ENCODE measurements at regions not wholly inside any gene's neighbourhood (a gene's known extent, or its start where the extent isn't known, plus 50 kb on each side); places are given as distances from the start of the nearest gene placed in this dataset.

DNA sequence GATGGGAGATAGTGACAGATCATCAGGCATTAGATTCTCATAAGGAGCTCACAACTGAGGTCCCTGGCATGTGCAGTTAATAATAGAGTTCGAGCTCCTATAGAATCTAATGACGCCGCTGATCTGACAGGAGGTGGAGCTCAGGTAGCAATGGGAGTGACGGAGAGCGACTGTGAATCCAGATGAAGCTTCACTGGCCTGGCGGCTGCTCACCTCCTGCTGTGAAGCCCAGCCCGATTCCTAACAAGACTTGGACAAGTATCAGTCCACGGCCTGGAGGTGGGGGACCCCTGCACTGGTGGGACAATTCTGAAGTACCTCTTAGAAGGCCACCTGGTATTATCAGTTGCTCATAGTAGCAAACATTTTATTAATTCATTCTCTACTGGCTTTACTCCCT is 377.9 kb upstream of the ITGA1 start:
- DNase-seq: no peak

DNA sequence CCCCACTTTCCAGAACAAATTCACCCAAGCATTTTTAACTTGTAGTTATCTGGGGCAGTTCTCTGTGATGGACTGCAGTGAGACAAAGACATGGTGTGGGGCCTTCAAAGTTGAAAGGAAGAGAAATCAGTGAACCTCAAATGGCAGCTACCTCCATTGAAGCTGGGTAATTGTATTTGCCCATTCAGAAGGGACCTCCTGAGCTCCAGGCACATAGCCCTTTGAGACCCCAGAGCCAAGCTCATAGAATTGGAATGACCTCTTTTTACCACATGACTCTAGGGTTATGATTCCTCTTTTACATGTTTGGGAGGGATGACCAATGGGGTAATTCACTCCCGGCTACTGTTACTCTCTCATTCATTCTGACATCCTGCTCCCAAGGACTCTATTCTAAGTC is 368.4 kb upstream of the ITGA1 start:
- DNase-seq: no peak

DNA sequence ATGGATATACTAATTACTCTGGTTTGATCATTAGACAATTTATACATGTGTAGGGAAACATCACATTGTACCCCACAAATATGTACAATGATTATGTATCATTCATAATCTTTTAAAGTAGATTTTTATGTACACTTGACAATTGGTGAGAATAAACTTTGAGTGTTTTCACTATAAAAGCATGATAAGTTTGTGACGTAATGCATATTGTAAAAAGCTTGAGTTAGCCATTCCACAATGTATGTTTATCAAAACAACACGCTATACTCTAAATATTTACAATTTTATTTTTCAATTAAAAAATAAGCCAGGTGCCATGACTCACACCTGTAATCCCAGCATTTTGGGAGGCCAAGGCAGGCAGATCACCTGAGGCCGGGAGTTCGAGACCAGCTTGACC is 360.1 kb upstream of the ITGA1 start:
- no peak for DNase-seq

DNA sequence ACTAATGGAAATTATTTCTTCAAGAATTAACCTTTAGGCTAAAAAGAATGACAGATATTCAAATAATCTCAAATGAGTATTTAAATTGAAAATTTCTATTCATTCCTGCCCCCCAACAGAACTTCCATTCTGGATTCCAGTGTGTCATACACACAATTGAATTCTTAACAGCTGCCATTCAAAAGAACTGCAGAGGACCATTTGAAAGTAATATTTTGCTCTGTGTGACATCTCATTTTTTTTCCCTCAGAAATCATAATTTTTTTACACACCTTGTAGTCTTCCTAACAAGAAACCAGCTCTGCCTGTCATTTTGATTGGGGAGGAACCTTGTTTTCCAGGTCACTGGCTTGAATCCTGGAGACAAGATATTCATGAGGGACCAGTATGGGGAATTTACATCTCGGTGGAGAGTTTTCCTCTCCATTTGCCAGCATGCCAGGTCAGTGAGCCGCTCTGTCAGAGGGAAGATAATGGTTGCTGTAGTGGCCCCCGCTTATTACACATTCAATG is 358.7 kb upstream of the ITGA1 start:
- DNase-seq: no peak

DNA sequence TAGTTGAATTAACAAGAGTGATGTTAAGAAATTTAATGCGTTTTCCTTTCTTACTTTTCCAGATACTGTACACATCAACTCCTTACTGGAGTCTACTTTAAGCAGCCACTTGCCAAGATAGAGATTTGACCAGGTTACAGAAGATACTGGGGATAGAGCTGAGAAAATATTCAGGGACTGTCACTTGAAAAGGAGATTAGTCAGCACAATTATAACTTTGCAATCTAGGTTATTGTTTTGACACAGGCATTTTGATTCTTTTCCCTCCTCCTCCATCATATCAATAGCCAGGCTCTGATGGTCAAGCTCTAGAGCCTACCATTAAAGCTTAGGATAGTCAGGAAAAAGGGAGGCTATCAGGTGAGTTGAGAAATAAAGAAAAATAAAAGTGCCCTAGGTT is 345.9 kb upstream of the ITGA1 start:
- DNase-seq: no peak

DNA sequence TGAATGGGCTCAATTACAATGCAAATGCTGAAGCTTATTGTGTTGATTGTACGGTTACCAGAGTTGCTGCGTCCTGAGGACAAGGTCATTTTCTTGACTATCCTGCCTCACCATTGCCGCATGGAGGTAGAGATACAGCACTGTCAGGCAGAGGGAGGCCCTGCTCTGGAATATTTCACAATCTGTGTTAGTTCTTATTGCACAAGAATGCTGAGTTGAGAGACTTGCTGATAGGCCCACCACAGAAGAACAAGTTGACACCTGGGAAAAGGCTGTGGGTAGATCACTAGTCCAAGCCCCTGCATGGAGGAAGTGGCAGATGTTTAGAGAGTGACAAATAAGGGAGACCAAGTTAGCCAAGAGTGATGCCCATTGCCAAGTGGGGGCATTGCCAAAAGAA is 344.5 kb upstream of the ITGA1 start:
- DNase-seq: no peak

DNA sequence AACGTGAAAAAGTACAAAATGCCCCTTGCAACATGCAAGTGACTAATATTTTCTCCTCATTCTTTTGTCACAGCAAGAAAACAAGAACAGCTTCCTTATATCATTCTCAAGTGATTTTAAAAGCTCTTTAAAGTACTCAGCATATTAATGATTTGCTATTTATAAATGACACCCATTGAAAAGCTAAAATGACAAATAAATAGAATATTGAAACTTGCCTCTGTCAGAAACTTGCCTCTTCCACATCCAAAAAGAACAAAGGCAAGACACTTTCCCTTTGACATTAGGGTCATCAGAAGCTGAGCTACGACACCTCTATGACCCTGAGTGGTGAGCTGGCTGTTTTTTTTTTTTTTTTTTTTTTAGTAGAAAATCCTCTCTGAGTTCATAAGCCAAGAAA is 339.6 kb upstream of the ITGA1 start:
- DNase-seq: no peak

DNA sequence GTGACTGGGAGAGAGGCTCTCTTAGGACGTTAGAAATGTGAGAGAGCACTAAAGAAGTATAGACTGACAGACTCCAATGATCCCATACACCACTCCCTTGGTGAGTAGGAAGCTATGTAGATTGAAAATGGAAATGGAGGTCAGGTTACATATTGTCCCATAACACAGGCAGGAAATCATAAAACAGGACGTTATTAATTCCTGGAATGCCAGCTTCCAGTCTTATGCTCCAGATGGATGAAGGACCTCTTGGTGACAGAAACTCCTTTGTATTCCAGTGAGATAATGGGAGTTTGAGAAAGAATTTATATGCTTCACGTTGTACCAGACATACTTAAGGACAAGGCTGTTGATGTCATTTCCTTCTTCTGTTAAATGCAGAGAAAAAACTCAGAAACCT is 338.2 kb upstream of the ITGA1 start:
- no peak for DNase-seq

DNA sequence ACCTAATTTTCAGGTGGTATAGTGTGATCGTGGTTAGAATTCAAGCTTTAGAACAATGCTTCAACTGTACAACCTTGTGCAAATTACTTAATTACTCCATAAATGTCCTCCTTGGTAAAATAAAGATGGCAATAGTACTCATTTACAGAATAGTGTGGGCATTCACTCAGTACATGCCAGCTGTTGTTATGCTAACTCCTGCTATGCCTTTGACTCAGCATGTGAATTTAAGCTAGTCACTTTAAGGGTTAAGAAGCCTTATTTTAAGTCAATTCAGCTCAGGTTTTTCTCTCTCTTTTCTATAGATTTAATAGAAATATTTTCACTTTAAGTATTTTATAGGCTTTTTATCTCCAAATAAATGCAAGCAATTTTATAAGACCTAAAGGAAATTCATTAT is 335.6 kb upstream of the ITGA1 start:
- no peak for DNase-seq

DNA sequence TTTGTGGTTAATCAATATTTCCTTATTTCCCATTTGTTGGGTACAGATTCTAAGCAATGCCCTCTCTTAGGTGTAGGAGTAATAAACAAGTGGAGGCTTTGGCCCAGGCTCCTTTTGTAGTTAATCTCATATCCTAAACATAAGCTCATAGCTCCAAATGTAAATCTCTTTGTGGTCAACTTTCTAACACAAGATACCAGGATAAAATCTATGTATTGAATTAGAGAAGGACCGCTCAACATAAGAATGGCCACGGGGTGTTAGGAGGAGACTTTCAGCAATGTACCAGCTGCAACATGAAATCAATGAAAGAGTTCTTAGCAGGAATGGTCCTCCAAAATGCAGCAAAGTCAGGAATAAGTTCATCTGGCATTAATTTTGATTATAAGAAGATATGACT is 334.5 kb upstream of the ITGA1 start:
- DNase-seq: no peak

DNA sequence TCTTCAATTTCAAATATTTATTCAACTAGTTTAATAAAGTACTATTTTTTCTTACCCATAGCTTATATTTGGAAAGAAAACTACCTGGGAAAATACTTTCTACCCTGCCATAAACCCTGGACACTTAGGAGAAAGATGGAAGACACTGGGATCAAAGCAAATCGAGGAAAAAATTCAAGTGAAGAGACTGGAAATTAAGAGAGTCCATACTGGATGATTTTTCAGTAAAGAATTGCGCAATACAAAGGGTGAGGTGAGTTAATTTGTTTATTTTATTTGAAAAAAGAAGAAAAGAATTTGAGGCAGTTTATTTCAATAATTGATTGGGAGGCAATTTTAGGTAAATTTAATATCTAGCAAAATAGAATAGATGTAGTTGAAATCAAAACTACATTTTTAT is 331.8 kb upstream of the ITGA1 start:
- no peak for DNase-seq

DNA sequence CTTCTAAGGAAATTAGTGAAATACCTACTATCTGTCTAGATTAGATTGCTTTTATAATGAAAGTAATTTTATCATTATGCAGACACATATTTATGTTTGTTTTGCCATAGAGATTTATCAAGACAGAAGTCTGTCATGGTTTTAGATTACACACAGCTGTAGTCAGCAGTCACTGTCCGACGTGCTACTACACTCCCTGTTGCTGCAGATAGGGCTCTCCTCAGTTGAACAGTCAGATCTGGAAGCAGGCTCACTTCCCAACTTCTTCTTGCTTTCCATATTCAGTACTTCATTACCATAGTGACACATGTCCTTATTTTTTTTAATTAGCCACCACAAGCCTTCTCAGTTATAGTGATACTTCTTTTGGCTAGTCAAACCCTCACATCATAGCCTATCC is 329.9 kb upstream of the ITGA1 start:
- DNase-seq: peak; percentile 53

DNA sequence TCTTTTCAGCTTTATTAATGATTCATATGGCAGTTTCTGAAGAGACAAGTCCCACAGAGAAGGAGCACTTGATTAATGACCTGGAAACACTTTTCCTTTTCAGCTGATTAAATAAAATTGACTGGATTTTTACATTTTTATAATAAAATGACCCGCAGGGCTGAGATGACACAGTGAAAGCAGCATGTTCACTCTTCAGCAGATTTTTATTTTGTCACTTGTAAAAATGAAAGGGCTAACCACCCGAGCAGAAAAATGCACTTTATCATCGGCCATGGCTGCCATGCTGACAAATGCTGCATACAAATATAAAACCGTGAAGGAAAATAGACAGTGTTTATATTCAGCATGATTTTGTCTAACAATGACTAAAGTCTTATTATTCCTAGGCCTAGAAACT is 321.6 kb upstream of the ITGA1 start:
- no peak for DNase-seq

DNA sequence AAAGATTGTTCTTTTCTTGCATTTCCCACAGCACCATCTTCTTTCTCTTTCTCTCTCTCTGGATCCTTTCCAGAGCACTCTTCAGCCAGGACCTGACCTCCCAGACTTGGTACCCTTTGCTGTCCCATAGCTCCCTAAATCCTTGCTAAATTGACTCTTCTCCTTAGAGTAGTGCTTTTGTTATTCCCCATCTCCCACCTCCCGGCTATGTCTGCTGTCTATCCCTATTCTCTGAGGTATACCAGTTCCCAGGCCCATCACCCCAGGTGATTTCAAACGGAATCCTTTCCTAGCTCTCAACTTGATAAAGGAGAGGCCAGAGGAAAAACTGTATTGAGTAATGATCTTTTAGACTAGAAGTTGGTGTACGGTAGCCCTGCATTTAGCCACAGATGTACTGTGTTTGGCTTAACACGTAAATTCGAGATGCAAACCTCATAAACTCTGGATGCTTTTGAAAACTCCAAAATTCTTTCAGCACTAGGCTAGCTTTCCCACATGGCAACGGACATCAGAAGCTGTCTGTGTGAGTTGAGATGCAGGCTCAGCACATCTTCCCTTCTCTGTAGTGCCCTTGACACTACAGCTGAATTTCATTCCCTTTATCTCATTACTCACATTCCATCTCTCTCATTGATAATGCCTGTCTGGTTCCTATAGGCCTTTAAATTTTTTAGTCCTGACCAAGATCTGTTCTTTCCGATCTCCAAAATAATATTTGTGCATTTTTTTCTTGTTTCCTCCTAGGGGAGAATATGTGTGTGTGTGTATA is 320.8 kb upstream of the ITGA1 start:
- no peak for DNase-seq

DNA sequence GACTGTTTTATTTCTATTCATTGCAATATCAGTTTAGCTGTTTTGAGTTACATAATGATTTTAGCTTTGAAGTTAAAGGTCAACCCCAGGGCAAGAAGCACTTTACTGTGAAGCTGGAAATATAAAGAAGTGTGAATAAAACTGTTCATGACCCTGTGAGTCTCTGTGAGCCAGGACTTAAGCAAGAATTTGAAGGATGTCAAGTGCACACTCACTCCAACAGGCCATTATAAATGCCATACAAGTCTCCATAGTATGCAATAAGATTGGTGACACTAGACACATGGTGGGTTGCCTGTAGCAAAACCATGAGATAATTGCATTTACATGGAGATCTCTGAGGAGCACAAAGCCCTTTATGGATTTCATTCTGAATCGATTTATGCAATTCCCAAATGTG is 318.7 kb upstream of the ITGA1 start:
- DNase-seq: peak; percentile 72

DNA sequence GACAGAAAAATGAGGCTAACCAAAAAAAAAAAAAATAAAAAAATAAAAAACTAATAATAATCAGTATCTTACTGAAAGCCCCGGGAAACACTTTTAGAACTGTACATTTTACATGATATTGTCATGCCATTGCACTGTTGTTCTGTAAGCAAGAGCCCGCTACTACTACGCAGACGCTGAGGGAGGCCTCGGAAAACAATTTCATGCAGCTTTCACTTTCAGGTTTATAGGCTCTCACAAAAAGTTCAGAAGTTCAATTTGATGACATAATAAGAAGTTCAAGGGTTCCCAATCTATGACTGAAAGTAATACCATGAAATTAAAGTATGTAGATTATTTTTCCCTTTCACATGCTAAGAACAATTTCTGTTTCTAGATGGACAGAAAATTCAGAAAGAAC is 318.3 kb upstream of the ITGA1 start:
- DNase-seq: peak; percentile 42

DNA sequence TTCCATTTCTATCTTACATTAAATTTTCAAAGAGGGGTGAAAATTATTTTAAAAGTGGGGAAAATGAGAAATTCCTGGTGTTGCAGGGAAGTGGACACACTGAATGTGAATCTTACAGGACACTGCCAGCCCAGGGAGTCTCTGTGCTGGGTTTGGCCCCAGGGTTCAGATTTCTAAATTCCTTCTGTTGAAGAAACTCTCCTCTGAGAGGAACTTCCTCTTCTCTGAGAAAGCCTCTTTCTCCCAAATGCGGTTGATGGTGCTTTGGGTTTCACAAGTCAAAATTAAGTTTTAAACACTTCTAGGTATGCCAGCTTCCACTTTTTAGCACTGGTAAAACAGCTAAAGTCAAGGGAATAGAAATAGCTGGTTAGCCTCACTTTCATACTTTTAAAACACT is 317.9 kb upstream of the ITGA1 start:
- peak; percentile 11 for DNase-seq

DNA sequence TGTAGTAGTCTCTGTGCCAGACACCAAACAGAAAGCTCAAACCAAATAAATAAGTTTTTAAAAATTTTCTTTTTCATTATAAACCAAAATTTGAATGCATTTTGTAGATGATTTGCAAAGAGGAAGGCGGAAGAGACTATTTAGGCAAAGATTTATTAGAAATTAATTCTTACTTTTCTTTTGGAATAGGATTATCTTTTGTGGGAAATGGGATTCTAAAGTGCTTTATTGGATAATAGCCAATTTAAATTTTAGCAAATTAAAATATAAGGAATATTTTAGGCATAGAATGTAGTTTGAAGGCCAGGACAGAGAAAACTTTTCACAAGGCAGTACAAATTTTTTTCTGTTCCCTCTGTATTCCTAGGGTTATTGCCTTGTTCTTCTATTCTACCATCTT is 311.4 kb upstream of the ITGA1 start:
- no peak for DNase-seq

DNA sequence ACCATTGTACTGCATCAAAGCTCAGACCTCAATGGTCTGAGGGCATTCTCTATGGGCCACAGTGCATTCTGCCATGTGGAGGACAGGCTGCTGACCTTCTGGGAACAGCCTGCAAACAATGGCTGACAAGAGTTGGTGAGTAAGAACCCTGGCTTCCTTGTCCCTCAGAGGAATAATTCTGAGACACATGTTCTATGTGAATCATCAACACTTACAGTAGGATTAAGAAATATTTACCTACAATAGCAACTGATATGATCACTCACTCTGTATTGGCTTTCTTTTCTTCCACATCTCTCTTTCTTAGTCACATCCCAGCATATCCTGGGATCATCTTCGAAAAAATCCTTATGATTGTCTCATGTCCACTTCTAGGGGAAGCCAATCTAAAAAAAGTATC is 306.5 kb upstream of the ITGA1 start:
- no peak for DNase-seq

DNA sequence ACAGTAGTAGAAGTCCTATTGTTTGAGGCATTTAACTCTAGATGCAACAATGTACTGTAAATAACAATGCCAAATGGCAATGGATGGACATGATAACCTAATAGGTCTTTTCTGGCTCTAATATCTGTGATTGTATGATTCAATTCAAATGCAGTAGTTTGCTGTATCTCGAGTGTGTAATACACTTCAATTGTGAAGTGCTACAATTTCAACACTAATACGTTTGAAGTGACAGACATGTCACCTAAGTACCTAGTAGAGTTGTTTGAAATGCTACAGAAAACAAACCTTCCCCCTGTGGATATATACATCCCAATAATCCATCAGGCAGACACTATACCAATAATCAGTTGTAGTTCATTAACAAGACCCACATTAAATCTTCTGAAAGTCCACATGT is 305.9 kb upstream of the ITGA1 start:
- no peak for DNase-seq

DNA sequence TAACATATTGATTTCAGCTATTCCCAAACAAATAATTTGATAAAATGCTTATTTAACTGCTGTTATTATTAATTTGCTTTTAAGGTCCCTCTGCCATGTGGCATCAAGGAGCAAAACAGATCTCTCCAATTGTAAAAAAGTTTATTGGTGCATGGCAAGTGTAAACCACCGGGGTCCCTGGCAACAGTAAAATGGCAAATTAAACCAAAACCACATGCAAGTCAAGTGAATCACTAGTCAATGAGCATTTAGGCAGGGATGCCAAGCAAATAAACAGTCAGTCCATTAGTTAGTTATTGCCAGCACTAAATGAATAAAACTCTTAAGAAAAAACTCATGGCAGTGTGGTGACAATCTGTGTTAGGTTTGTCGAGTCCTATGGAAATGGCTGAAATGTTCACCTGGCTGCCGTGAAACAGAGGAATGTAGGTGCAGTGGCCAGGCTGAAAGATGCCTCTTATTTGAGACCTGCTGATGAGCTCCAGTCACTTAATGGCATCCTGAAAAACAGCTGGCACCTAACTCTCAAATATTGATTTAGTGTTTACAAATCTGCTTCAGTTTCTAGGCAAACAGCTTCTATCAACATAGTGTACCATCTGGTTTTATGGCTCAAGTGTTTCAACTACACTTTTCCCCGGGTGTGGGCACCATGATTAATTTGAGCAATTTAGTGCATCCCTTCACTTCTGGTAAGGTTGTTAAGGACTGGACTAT is 296.5 kb upstream of the ITGA1 start:
- DNase-seq: no peak

DNA sequence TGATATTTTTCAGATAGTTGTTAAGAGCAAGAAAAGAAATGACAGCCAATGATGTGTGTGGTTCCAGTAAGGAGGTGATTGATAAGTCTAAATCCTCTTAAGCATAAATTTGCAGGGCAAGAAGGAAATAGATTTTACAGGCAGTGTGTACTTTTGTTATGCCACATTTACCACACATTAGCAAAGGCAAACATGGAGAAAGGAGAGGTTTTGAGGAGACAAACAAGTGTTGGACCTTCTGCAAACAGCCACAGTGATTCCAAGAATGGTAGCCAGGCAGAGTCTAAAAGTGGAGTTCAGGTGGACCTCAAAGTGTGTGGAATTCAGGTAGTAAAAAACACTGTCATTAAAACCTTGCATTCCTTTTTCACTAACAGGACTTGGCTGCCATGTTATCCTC is 295.9 kb upstream of the ITGA1 start:
- DNase-seq: no peak

DNA sequence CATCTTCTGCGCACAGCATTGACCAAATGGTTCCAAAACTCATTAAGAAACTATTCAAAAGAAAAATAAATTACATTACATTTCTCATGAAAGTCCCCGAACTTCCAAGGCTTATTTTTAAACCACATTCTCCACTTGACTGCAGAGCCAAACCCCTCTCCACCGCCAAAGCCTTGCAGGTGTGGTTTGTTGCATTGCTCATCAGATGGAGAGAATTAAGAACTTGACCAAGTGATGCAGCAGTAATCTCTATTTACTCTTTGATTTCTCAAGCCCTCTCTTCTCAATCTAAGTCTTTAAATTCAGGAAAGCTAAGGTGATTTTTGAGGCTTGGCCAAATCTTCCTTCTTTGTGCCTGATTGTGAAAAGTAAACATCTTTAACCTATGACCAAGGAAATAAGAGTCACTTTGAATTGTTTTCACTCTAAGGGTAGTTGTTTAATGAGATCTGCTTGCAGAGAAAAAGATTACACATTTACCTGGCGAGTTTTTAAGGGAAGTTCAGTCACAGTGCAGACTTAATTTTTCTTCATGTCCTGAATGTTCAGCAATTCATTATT is 290.5 kb upstream of the ITGA1 start:
- peak; percentile 20 for DNase-seq

DNA sequence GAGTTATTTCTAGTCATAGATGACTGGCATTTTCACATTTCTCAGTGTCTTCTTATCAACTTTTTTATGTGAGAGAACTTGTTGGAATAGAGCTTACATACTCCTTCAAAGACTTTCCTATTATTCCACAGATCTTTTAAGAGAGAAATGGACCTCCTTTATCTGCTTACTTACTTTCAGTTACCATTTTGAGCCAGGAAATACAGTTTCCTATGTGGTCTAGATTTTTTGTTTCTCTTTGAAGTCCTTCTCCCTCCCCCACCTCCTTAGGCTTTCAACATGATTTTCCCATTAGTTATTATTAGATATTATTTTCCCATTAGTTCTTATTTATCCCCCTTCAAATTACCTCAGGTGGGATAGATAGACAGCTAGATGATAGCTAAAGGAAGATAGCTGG is 289.1 kb upstream of the ITGA1 start:
- no peak for DNase-seq
